ENCODE measurements at regions not wholly inside any gene's neighbourhood (a gene's known extent, or its start where the extent isn't known, plus 50 kb on each side); places are given as distances from the start of the nearest gene placed in this dataset.

GRCh38 chr1:55937840-55938375 is 641.5 kb downstream of the PLPP3 start:
- no peak for TF ChIP-seq CTCF (IDR thresholded peaks at IDR 0.05)
- TF ChIP-seq POLR2A (IDR thresholded peaks at IDR 0.05): no peak

All from tibial nerve (tissue), 3 donors.